Raji (cell line): ENCODE measurements at regions not wholly inside any gene's neighbourhood (a gene's known extent, or its start where the extent isn't known, plus 50 kb on each side); places are given as distances from the start of the nearest gene placed in this dataset.

Source experiments
- POLR2A ChIP-seq: IDR thresholded peaks from 2 replicates; pipeline ENCODE4 v1.6.1; 2011; ENCODE audit warnings: low read depth, low read length, control low read depth; ENCODE audit not compliant: insufficient read depth

GRCh38 chr13:33515146-33515545 is 229.6 kb upstream of the STARD13 start:
- no peak for TF ChIP-seq POLR2A

- TF ChIP-seq POLR2A = no peak
These were observed 232.9 kb upstream of the STARD13 start for GRCh38 chr13:33518452-33518851.

- TF ChIP-seq POLR2A = no peak
These were observed 234.3 kb upstream of the STARD13 start for GRCh38 chr13:33519561-33520467.

- no peak for TF ChIP-seq POLR2A
These were observed 234.9 kb upstream of the STARD13 start for GRCh38 chr13:33520468-33520839.

- TF ChIP-seq POLR2A = no peak
These were observed 238.5 kb upstream of the STARD13 start for GRCh38 chr13:33524086-33524485.

GRCh38 chr13:33525763-33526162 is 240.2 kb upstream of the STARD13 start:
- TF ChIP-seq POLR2A = no peak

GRCh38 chr13:33526718-33527117 is 241.2 kb upstream of the STARD13 start:
- TF ChIP-seq POLR2A = no peak

- TF ChIP-seq POLR2A = no peak
These were observed 243.3 kb upstream of the STARD13 start for GRCh38 chr13:33528896-33529295.

GRCh38 chr13:33531484-33531883 is 245.9 kb upstream of the STARD13 start:
- TF ChIP-seq POLR2A = no peak

GRCh38 chr13:33535061-33535460 is 249.5 kb upstream of the STARD13 start:
- TF ChIP-seq POLR2A = no peak

GRCh38 chr13:33536601-33537000 is 251.0 kb upstream of the STARD13 start:
- TF ChIP-seq POLR2A = no peak

GRCh38 chr13:33537026-33537425 is 251.5 kb upstream of the STARD13 start:
- TF ChIP-seq POLR2A = no peak

- TF ChIP-seq POLR2A = no peak
These were observed 252.1 kb upstream of the STARD13 start for GRCh38 chr13:33537676-33538075.

GRCh38 chr13:33541456-33541855 is 255.9 kb upstream of the STARD13 start:
- TF ChIP-seq POLR2A = no peak

GRCh38 chr13:33541962-33542308 is 256.4 kb upstream of the STARD13 start:
- no peak for TF ChIP-seq POLR2A

GRCh38 chr13:33542309-33543088 is 256.9 kb upstream of the STARD13 start:
- peak; percentile 46 for TF ChIP-seq POLR2A
